ENCODE measurements at regions not wholly inside any gene's neighbourhood (a gene's known extent, or its start where the extent isn't known, plus 50 kb on each side); places are given as distances from the start of the nearest gene placed in this dataset.

GRCh38 chr7:13290975-13291374 lies 603.5 kb downstream of the ARL4A start:
- TF ChIP-seq POLR2AphosphoS5 (IDR thresholded peaks at IDR 0.05; ENCODE audit: low read depth, low read length) (no peak), FOXP2 (optimal IDR thresholded peaks at IDR 0.05; ENCODE audit: borderline replicate concordance, extremely low read depth, extremely low read length, insufficient read depth) (no peak), REST (IDR thresholded peaks at IDR 0.05; ENCODE audit: insufficient read depth in 1 of 2, low read depth in 2 of 2, low read length in 2 of 2) (no peak)

DNA sequence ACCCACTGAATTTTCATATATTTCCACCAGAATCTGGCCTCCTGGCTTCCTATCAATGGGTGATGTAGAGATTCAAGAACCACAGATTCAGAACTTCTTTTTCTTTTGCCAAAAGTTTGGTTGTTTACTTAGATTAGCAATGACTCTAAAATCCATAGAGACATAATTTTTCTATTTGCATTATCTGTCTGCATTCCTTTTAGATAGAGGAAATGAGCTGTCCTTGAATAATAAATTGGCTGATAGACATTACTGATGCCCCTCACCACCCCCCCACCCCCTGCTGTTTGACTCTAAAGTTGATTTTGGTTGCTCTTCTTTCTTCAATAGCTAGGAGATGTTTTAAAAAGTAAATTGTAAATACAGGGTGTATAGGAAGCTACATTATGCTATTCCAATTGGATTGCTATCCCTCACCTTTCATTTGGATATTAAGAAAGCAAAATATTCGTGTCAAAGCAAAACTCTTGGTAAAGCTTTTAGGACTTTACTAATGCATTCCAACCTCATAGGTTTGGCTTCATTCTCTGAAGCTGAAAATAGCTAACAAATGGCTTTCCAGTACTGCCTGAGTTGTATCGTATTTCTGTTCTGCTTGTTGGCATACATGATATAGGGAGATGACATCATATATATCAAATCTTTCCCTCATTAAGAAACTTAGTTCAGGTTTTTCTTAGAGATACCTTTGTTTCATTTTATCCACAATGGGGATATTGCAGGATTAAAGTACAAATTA lies 606.0 kb downstream of the ARL4A start:
- no peak for TF ChIP-seq REST (IDR thresholded peaks at IDR 0.05; ENCODE audit: insufficient read depth in 1 of 2, low read depth in 2 of 2, low read length in 2 of 2)
- TF ChIP-seq POLR2AphosphoS5 (IDR thresholded peaks at IDR 0.05; ENCODE audit: low read depth, low read length), result no peak
- TF ChIP-seq TAF1 (IDR thresholded peaks at IDR 0.05; ENCODE audit: borderline replicate concordance, insufficient read depth, low read length), result peak; percentile 33; the same call in 1 of the 2 replicates
- no peak for TF ChIP-seq SIN3A (IDR thresholded peaks at IDR 0.05; ENCODE audit: borderline replicate concordance, insufficient read depth, low read length)
- TF ChIP-seq FOXP2 (optimal IDR thresholded peaks at IDR 0.05; ENCODE audit: borderline replicate concordance, extremely low read depth, extremely low read length, insufficient read depth), result no peak

- TF ChIP-seq SIN3A (IDR thresholded peaks at IDR 0.05; ENCODE audit: borderline replicate concordance, insufficient read depth, low read length) (no peak), REST (IDR thresholded peaks at IDR 0.05; ENCODE audit: insufficient read depth in 1 of 2, low read depth in 2 of 2, low read length in 2 of 2) (no peak), POLR2AphosphoS5 (IDR thresholded peaks at IDR 0.05; ENCODE audit: low read depth, low read length) (no peak), TAF1 (IDR thresholded peaks at IDR 0.05; ENCODE audit: borderline replicate concordance, insufficient read depth, low read length) (no peak), FOXP2 (optimal IDR thresholded peaks at IDR 0.05; ENCODE audit: borderline replicate concordance, extremely low read depth, extremely low read length, insufficient read depth) (no peak)
Measured at GRCh38 chr7:13307040-13307439, 619.6 kb downstream of the ARL4A start.

- no peak for TF ChIP-seq POLR2AphosphoS5 (IDR thresholded peaks at IDR 0.05; ENCODE audit: low read depth, low read length)
- no peak for TF ChIP-seq SIN3A (IDR thresholded peaks at IDR 0.05; ENCODE audit: borderline replicate concordance, insufficient read depth, low read length)
- TF ChIP-seq REST (IDR thresholded peaks at IDR 0.05; ENCODE audit: insufficient read depth in 1 of 2, low read depth in 2 of 2, low read length in 2 of 2), result no peak
- no peak for TF ChIP-seq TAF1 (IDR thresholded peaks at IDR 0.05; ENCODE audit: borderline replicate concordance, insufficient read depth, low read length)
- no peak for TF ChIP-seq FOXP2 (optimal IDR thresholded peaks at IDR 0.05; ENCODE audit: borderline replicate concordance, extremely low read depth, extremely low read length, insufficient read depth)
Measured at GRCh38 chr7:13308423-13308822, 621.0 kb downstream of the ARL4A start.
